CD14-positive monocyte (primary cell): ENCODE measurements at regions not wholly inside any gene's neighbourhood (a gene's known extent, or its start where the extent isn't known, plus 50 kb on each side); places are given as distances from the start of the nearest gene placed in this dataset.

Source experiments
- DNase-seq, 3 donors: peaks; one replicate each; pipeline ENCODE4 v3.0.0-alpha.2; 2011 to 2022
- H2AFZ ChIP-seq: 2 replicates; pipeline ENCODE4 v1.6.0; 2012; ENCODE audit warnings: mild to moderate bottlenecking, low read depth, low read length, inconsistent platforms; ENCODE audit not compliant: insufficient read depth, poor library complexity, severe bottlenecking
- H3K27ac ChIP-seq, 2 donors: 1 replicate in 1 of 2; 2 replicates in 1 of 2; pipeline ENCODE4 v1.5.1; 2012 to 2013; ENCODE audit warnings: low read length in 2 of 2, control low read depth in 1 of 2, inconsistent platforms in 1 of 2, low read depth in 1 of 2, mild to moderate bottlenecking in 1 of 2
- H3K27me3 ChIP-seq, 2 donors: one replicate each; pipeline versions ENCODE4 v1.6.0 to v1.6.1; 2011 to 2013; ENCODE audit warnings: low read length in 2 of 2; ENCODE audit not compliant: control insufficient read depth in 2 of 2, insufficient read depth in 2 of 2
- H3K36me3 ChIP-seq, 2 donors: replicated peaks in 1 of 2; 1 replicate in 1 of 2; 2 replicates in 1 of 2; pipeline versions ENCODE4 v1.5.1 to v1.6.1; 2012 to 2013; ENCODE audit warnings: low read length in 2 of 2, control low read depth in 1 of 2, inconsistent platforms in 1 of 2, mild to moderate bottlenecking in 1 of 2; ENCODE audit not compliant: insufficient read depth in 2 of 2, control insufficient read depth in 1 of 2
- H3K4me1 ChIP-seq, 2 donors: 1 replicate in 1 of 2; 2 replicates in 1 of 2; pipeline versions ENCODE4 v1.5.1 to v1.6.1; 2012 to 2013; ENCODE audit warnings: low read length in 2 of 2, control low read depth in 1 of 2, inconsistent platforms in 1 of 2, mild to moderate bottlenecking in 1 of 2, moderate library complexity in 1 of 2; ENCODE audit not compliant: insufficient read depth in 2 of 2, control insufficient read depth in 1 of 2
- H3K4me2 ChIP-seq: replicated peaks from 2 replicates; pipeline ENCODE3; 2012; ENCODE audit warnings: low read length, moderate library complexity, mild to moderate bottlenecking; ENCODE audit not compliant: poor library complexity, severe bottlenecking; ENCODE audit errors: extremely low read depth
- H3K4me3 ChIP-seq, 3 experiments: fragments of 200-600 bp in 1 of 3; sonication (generic) in 1 of 3; replicated peaks in 1 of 3; 1 replicate in 2 of 3; 2 replicates in 1 of 3; pipeline ENCODE4 v1.5.1; 2011 to 2013; ENCODE audit warnings: low read length in 3 of 3, mild to moderate bottlenecking in 3 of 3, control low read depth in 2 of 3, low read depth in 2 of 3, inconsistent platforms in 1 of 3, moderate library complexity in 1 of 3
- H3K79me2 ChIP-seq: 2 replicates; pipeline ENCODE4 v1.6.0; 2012; ENCODE audit warnings: mild to moderate bottlenecking, control low read depth, inconsistent platforms, low read length, moderate library complexity; ENCODE audit not compliant: insufficient read depth
- H3K9ac ChIP-seq: 2 replicates; pipeline ENCODE4 v1.6.0; 2017; ENCODE audit warnings: low read length, mild to moderate bottlenecking; ENCODE audit not compliant: insufficient read depth, poor library complexity, severe bottlenecking
- H3K9me3 ChIP-seq, 2 donors: replicated peaks in 1 of 2; 1 replicate in 1 of 2; 2 replicates in 1 of 2; pipeline versions ENCODE4 v1.5.1 to v1.6.1; 2012 to 2013; ENCODE audit warnings: low read length in 2 of 2, control low read depth in 1 of 2; ENCODE audit not compliant: control insufficient read depth in 1 of 2, insufficient read depth in 1 of 2
- H4K20me1 ChIP-seq: 2 replicates; pipeline ENCODE4 v1.6.0; 2012; ENCODE audit warnings: mild to moderate bottlenecking, low read length, control low read depth, moderate library complexity; ENCODE audit not compliant: insufficient read depth
- H3K27ac Mint-ChIP-seq, 7 donors: one replicate each; pipeline ENCODE4 v1.8.0; 2020; ENCODE audit warnings: mild to moderate bottlenecking in 7 of 7, mixed read lengths in 7 of 7, moderate library complexity in 6 of 7, inconsistent platforms in 2 of 7
- H3K27me3 Mint-ChIP-seq, 3 donors: one replicate each; pipeline ENCODE4 v1.8.0; 2021 to 2022; ENCODE audit warnings: low read depth in 3 of 3, mild to moderate bottlenecking in 3 of 3, mixed read lengths in 3 of 3, moderate library complexity in 3 of 3, inconsistent platforms in 1 of 3
- H3K36me3 Mint-ChIP-seq, 2 donors: one replicate each; pipeline ENCODE4 v1.8.0; 2020; ENCODE audit warnings: mixed read lengths in 2 of 2, inconsistent platforms in 1 of 2, mild to moderate bottlenecking in 1 of 2
- H3K4me1 Mint-ChIP-seq: one replicate; pipeline ENCODE4 v1.8.0; 2020; ENCODE audit warnings: mild to moderate bottlenecking, mixed read lengths
- H3K4me3 Mint-ChIP-seq, 2 donors: one replicate each; pipeline ENCODE4 v1.8.0; 2020; ENCODE audit warnings: mild to moderate bottlenecking in 2 of 2, mixed read lengths in 2 of 2, moderate library complexity in 1 of 2
- H3K9me3 Mint-ChIP-seq, 7 donors: one replicate each; pipeline ENCODE4 v1.8.0; 2020 to 2022; ENCODE audit warnings: mixed read lengths in 7 of 7, mild to moderate bottlenecking in 6 of 7, moderate library complexity in 6 of 7, inconsistent platforms in 2 of 7
- CTCF ChIP-seq: fragments of 200-600 bp; IDR thresholded peaks from one replicate; pipeline ENCODE4 v1.8.0; 2022; ENCODE audit warnings: antibody characterized with exemption, mild to moderate bottlenecking
- WGBS: methylation state at CpG from one replicate; pipeline ENCODE4 v1.1.5; 2013; ENCODE audit warnings: missing lambda C conversion rate; ENCODE audit not compliant: insufficient coverage; 5-methylcytosine and 5-hydroxymethylcytosine counted together
- intact Hi-C, 2 donors: fragments of 100-400 bp; cut with micrococcal nuclease; formaldehyde crosslinking; loops; one replicate each; pipeline versions ENCODE4 v1.15.0 to v1.15.1; 2023

GRCh38 chr17:79413611-79414010 is 197.2 kb downstream of the RBFOX3 start:
- no peak overlapping the region for H3K9ac ChIP-seq

DNA sequence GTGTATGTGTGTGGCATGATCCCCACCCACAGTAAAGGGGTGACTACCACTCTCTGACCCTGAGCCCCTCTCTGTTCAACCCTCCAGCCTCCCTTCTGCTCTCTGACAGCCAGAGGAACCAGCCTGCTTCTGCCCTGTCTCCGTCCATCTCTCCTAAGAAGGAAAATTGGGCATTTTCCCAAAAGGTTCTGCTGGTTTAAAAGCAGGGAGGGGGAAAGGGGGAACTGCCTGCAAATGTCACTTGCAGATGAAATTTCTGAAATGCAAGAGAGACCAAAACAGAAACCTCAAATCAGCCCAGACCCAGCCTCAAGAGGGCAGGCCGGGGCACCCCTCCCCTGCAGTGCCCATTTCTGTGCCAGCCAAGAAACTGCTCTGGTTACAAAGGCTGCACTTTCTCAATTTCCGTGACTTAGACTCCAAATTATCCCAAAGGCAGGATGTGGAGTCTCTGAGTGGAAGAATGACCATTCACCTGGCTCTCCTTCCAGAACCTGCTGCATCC is 197.9 kb downstream of the RBFOX3 start:
- Histone ChIP-seq H3K36me3 (no peaks in the 10 kb centered on the region), H3K27me3 (peaks cover 0 to 7% of the 10 kb centered on the region in 2 donors), H3K4me1 (no peaks in the 10 kb centered on the region), H4K20me1 (no peaks in the 10 kb centered on the region), H3K4me2 (no peak overlapping the region), H3K9me3 (no peaks in the 10 kb centered on the region), H3K4me3 (no peak overlapping the region), H3K79me2 (no peaks in the 10 kb centered on the region), H3K9ac (no peak overlapping the region), H2AFZ (no peak overlapping the region), H3K27ac (no peak overlapping the region)
- Mint-ChIP-seq H3K27ac (no peak overlapping the region), H3K27me3 (peaks cover 10 to 16% (median 15%) of the 10 kb centered on the region in 3 donors), H3K4me1 (no peaks in the 10 kb centered on the region), H3K36me3 (no peaks in the 10 kb centered on the region), H3K9me3 (no peaks in the 10 kb centered on the region), H3K4me3 (no peak overlapping the region)
- no peak for TF ChIP-seq CTCF
- intact Hi-C loops, result no loop called here
- 67% methylated on average over 1 of the region's 3 CpGs for WGBS
- no peak for DNase-seq

More at GRCh38 chr17:79413611-79414010, 197.2 kb downstream of the RBFOX3 start:
- Histone ChIP-seq H3K27me3 (peaks cover 0 to 3% of the 10 kb centered on the region in 2 donors), H3K27ac (no peak overlapping the region), H3K79me2 (no peaks in the 10 kb centered on the region), H3K4me1 (no peaks in the 10 kb centered on the region), H4K20me1 (no peaks in the 10 kb centered on the region), H3K9me3 (no peaks in the 10 kb centered on the region), H3K36me3 (no peaks in the 10 kb centered on the region), H3K4me2 (no peak overlapping the region), H3K4me3 (no peak overlapping the region), H2AFZ (no peak overlapping the region)
- whole genome bisulfite sequencing, result 71% methylated on average over 9 of the region's 11 CpGs
- no peak for DNase-seq
- Mint-ChIP-seq H3K36me3 (no peaks in the 10 kb centered on the region), H3K4me3 (no peak overlapping the region), H3K27ac (no peak overlapping the region), H3K9me3 (no peaks in the 10 kb centered on the region), H3K4me1 (no peaks in the 10 kb centered on the region), H3K27me3 (peaks cover 4 to 11% (median 10%) of the 10 kb centered on the region in 3 donors)
- TF ChIP-seq CTCF, result no peak
- intact Hi-C loops, result no loop called here
